ENCODE measurements at regions not wholly inside any gene's neighbourhood (a gene's known extent, or its start where the extent isn't known, plus 50 kb on each side); places are given as distances from the start of the nearest gene placed in this dataset.

DNA sequence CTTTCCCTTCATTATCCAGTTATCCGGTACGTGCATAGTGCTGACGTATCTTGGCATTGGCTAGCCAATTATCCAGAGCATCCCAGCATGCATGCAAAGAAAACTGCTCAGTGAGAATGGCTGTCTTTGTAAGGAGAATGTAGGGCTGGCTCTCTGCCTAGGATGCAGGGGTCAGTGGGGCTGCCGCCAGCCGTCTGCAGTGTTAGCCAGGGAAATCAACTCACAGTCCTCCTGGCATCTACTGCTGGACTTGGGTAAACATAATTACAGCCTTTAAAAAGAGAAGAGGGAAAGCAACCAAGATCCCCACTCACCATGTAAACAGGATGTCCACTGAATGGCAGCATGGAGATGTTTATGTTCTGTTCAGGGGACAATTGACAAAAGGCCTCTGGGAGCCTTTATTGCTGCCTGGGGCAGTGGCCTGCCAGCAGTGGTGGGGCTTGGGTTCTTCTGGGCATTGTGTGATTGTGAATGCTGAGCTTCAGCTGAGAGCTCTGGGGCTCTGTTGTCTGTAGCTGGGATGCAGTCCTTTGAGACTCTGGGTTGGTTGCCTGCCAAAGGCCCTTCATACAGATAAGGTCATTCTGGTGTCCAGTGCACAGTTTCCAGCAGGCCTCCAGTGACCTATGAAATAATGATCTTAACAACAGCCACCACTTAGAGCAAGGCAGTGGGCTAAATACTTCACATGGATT, 121.8 kb downstream of the TBC1D30 start:
- Histone ChIP-seq H3K4me3 (no peak overlapping the region), H3K9me3 (replicated peaks; ENCODE audit: control insufficient read depth, insufficient read depth, low read length) (no peaks in the 10 kb centered on the region), H3K36me3 (ENCODE audit: control insufficient read depth in 2 of 2, insufficient read depth in 2 of 2, low read length in 1 of 2) (no peaks in the 10 kb centered on the region), H3K27me3 (replicated peaks in 1 of 2; ENCODE audit: control insufficient read depth in 2 of 2, insufficient read depth in 2 of 2, low read length in 1 of 2) (no peaks in the 10 kb centered on the region), H3K4me1 (ENCODE audit: control insufficient read depth, insufficient read depth, low read length) (peaks cover 10% of the 10 kb centered on the region), H3K27ac (ENCODE audit: control insufficient read depth, insufficient read depth) (no peak overlapping the region), H3K9ac (ENCODE audit: control insufficient read depth, insufficient read depth, low read length) (no peak overlapping the region), H3K4me2 (ENCODE audit: control insufficient read depth, insufficient read depth) (no peak overlapping the region), H3K79me2 (ENCODE audit: control insufficient read depth, insufficient read depth, low read length) (no peaks in the 10 kb centered on the region), H2AFZ (ENCODE audit: control insufficient read depth, low read depth, low read length) (no peak overlapping the region), H4K20me1 (ENCODE audit: control insufficient read depth, insufficient read depth) (no peaks in the 10 kb centered on the region)
- 63% methylated on average over 5 of the region's 5 CpGs for WGBS (ENCODE audit: insufficient coverage, insufficient replicate concordance, low lambda C conversion rate, missing lambda C conversion rate)
- ChIA-PET SMC1A (ENCODE audit: uncharacterized antibody, unreplicated experiment) (interaction anchor here (1.1 kb wide), 1 partner anchor 9 kb away, joined by 3 read pairs; no protein-coding TSS in a partner anchor), RAD21 (ENCODE audit: unreplicated experiment) (no interaction called here), POLR2A (no interaction called here), CTCF (no interaction called here)
- ATAC-seq, result no peak
- intact Hi-C loops (cut with micrococcal nuclease; ENCODE audit: unreplicated experiment), result no loop called here
- no peak for FAIRE-seq
- BruUV-seq (replicated peaks), result no TSS peak
- in situ Hi-C loops (cut with MboI), result no loop called here
- DNase-seq (ENCODE audit: low read depth, low spot score), result no peak
- TF ChIP-seq, protein P1, sequence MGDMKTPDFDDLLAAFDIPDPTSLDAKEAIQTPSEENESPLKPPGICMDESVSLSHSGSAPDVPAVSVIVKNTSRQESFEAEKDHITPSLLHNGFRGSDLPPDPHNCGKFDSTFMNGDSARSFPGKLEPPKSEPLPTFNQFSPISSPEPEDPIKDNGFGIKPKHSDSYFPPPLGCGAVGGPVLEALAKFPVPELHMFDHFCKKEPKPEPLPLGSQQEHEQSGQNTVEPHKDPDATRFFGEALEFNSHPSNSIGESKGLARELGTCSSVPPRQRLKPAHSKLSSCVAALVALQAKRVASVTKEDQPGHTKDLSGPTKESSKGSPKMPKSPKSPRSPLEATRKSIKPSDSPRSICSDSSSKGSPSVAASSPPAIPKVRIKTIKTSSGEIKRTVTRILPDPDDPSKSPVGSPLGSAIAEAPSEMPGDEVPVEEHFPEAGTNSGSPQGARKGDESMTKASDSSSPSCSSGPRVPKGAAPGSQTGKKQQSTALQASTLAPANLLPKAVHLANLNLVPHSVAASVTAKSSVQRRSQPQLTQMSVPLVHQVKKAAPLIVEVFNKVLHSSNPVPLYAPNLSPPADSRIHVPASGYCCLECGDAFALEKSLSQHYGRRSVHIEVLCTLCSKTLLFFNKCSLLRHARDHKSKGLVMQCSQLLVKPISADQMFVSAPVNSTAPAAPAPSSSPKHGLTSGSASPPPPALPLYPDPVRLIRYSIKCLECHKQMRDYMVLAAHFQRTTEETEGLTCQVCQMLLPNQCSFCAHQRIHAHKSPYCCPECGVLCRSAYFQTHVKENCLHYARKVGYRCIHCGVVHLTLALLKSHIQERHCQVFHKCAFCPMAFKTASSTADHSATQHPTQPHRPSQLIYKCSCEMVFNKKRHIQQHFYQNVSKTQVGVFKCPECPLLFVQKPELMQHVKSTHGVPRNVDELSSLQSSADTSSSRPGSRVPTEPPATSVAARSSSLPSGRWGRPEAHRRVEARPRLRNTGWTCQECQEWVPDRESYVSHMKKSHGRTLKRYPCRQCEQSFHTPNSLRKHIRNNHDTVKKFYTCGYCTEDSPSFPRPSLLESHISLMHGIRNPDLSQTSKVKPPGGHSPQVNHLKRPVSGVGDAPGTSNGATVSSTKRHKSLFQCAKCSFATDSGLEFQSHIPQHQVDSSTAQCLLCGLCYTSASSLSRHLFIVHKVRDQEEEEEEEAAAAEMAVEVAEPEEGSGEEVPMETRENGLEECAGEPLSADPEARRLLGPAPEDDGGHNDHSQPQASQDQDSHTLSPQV (IDR thresholded peaks at IDR 0.05), result no peak
- TF ChIP-seq, protein P2, sequence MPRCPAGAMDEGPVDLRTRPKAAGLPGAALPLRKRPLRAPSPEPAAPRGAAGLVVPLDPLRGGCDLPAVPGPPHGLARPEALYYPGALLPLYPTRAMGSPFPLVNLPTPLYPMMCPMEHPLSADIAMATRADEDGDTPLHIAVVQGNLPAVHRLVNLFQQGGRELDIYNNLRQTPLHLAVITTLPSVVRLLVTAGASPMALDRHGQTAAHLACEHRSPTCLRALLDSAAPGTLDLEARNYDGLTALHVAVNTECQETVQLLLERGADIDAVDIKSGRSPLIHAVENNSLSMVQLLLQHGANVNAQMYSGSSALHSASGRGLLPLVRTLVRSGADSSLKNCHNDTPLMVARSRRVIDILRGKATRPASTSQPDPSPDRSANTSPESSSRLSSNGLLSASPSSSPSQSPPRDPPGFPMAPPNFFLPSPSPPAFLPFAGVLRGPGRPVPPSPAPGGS (IDR thresholded peaks at IDR 0.05; ENCODE audit: borderline replicate concordance, insufficient read depth, low read depth, low read length, poor library complexity, severe bottlenecking), result no peak
- TF ChIP-seq TCF12 (IDR thresholded peaks at IDR 0.05; ENCODE audit: low read depth, low read length) (no peak), WRNIP1 (IDR thresholded peaks at IDR 0.05; ENCODE audit: borderline replicate concordance, low read depth, low read length) (no peak), MYC (IDR thresholded peaks at IDR 0.05; ENCODE audit: insufficient read depth, insufficient read length, insufficient replicate concordance, low read length, severe bottlenecking) (no peak), EP300 (IDR thresholded peaks at IDR 0.05; ENCODE audit: borderline replicate concordance in 1 of 2, control insufficient read depth in 1 of 2, low read depth in 2 of 2, low read length in 2 of 2) (no peak), NFYA (IDR thresholded peaks at IDR 0.05; ENCODE audit: borderline replicate concordance, low read depth, low read length) (no peak), KDM1A (IDR thresholded peaks at IDR 0.05; ENCODE audit: borderline replicate concordance) (no peak), SREBF1 (IDR thresholded peaks at IDR 0.05; ENCODE audit: low read length) (no peak)
- TF ChIP-seq, protein P3, sequence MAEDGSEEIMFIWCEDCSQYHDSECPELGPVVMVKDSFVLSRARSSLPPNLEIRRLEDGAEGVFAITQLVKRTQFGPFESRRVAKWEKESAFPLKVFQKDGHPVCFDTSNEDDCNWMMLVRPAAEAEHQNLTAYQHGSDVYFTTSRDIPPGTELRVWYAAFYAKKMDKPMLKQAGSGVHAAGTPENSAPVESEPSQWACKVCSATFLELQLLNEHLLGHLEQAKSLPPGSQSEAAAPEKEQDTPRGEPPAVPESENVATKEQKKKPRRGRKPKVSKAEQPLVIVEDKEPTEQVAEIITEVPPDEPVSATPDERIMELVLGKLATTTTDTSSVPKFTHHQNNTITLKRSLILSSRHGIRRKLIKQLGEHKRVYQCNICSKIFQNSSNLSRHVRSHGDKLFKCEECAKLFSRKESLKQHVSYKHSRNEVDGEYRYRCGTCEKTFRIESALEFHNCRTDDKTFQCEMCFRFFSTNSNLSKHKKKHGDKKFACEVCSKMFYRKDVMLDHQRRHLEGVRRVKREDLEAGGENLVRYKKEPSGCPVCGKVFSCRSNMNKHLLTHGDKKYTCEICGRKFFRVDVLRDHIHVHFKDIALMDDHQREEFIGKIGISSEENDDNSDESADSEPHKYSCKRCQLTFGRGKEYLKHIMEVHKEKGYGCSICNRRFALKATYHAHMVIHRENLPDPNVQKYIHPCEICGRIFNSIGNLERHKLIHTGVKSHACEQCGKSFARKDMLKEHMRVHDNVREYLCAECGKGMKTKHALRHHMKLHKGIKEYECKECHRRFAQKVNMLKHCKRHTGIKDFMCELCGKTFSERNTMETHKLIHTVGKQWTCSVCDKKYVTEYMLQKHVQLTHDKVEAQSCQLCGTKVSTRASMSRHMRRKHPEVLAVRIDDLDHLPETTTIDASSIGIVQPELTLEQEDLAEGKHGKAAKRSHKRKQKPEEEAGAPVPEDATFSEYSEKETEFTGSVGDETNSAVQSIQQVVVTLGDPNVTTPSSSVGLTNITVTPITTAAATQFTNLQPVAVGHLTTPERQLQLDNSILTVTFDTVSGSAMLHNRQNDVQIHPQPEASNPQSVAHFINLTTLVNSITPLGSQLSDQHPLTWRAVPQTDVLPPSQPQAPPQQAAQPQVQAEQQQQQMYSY (CRISPR knock-in tag; IDR thresholded peaks at IDR 0.05), result no peak
- TF ChIP-seq, protein P4, sequence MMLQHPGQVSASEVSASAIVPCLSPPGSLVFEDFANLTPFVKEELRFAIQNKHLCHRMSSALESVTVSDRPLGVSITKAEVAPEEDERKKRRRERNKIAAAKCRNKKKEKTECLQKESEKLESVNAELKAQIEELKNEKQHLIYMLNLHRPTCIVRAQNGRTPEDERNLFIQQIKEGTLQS (IDR thresholded peaks at IDR 0.05; ENCODE audit: borderline replicate concordance, extremely low read depth, low read depth, low read length), result no peak
